A673 (cell line): ENCODE measurements at regions not wholly inside any gene's neighbourhood (a gene's known extent, or its start where the extent isn't known, plus 50 kb on each side); places are given as distances from the start of the nearest gene placed in this dataset.

Source experiments
- EZH2 ChIP-seq: fragments of 200-600 bp; sonication (generic); IDR thresholded peaks from 2 replicates; pipeline ENCODE4 v1.6.1; 2017; ENCODE audit warnings: borderline replicate concordance, low read depth, mild to moderate bottlenecking, mixed read lengths, antibody characterized with exemption, low read length; ENCODE audit not compliant: poor library complexity, severe bottlenecking
- TF ChIP-seq, protein P1 (sequence below): fragments of 300-800, 200-600 bp; sonication (generic); conservative IDR thresholded peaks from 2 replicates; pipeline ENCODE4 v1.5.1; 2017; ENCODE audit warnings: low read depth, mild to moderate bottlenecking, antibody characterized with exemption, low read length, moderate library complexity, mixed read lengths

DNA sequence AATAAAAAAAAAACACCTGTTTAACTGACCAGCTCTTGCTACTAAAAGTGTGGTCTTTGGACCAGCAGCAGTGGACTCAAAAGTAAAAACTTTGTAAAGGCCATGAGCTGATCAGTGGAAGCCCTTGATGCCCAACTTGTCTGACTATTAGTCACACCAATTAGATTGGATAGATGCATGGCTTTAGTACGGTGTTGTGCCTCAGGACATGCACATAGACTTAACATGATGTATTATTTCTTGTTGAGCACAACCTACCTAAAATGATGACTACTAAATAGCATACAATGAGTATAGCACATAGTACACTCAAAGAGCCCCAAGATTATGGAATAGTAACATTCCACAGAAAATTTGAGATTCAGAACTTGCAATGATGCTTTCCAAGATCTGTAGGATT is 95.1 kb upstream of the FIBIN start:
- TF ChIP-seq, protein P1, sequence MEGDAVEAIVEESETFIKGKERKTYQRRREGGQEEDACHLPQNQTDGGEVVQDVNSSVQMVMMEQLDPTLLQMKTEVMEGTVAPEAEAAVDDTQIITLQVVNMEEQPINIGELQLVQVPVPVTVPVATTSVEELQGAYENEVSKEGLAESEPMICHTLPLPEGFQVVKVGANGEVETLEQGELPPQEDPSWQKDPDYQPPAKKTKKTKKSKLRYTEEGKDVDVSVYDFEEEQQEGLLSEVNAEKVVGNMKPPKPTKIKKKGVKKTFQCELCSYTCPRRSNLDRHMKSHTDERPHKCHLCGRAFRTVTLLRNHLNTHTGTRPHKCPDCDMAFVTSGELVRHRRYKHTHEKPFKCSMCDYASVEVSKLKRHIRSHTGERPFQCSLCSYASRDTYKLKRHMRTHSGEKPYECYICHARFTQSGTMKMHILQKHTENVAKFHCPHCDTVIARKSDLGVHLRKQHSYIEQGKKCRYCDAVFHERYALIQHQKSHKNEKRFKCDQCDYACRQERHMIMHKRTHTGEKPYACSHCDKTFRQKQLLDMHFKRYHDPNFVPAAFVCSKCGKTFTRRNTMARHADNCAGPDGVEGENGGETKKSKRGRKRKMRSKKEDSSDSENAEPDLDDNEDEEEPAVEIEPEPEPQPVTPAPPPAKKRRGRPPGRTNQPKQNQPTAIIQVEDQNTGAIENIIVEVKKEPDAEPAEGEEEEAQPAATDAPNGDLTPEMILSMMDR: no peak
- no peak for TF ChIP-seq EZH2
